ENCODE measurements at regions not wholly inside any gene's neighbourhood (a gene's known extent, or its start where the extent isn't known, plus 50 kb on each side); places are given as distances from the start of the nearest gene placed in this dataset.

DNA sequence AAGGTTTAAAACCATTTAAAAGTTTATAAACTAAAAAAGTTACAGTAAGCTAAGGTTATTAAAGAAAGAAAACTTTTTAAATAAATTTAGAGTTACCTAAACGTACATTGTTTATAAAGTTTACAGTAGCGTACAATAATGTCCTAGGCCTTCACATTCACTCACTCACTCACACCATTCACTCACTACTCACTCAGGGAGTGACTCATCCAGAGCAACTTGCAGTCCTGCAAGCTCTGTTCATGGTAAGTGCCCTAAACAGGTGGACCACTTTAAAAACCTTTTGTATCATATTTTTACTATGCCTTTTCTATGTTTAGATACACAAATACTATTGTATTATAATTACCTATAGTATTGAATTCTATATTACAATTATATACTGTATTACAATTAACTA lies 190.8 kb upstream of the RASA1 start:
- Histone ChIP-seq H3K36me3 (ENCODE audit: insufficient read depth) (no peaks in the 10 kb centered on the region), H3K4me2 (no peak overlapping the region), H3K4me1 (ENCODE audit: insufficient read depth) (no peaks in the 10 kb centered on the region), H3K4me3 (no peak overlapping the region), H4K20me1 (replicated peaks; ENCODE audit: insufficient read depth) (no peaks in the 10 kb centered on the region), H3F3A (replicated peaks; ENCODE audit: low read depth) (no peaks in the 10 kb centered on the region), H3K27me3 (ENCODE audit: insufficient read depth) (no peaks in the 10 kb centered on the region), H3K27ac (ENCODE audit: low read depth) (no peak overlapping the region), H3K79me2 (replicated peaks; ENCODE audit: insufficient read depth) (no peaks in the 10 kb centered on the region), H2AFZ (no peak overlapping the region), H3K9me2 (ENCODE audit: insufficient read depth) (0 out of 2 replicates have a peak, but pooled peaks cover 4% of the 10 kb centered on the region)
- Mint-ChIP-seq H3K4me1 (no peaks in the 10 kb centered on the region), H3K4me3 (no peak overlapping the region), H3K36me3 (ENCODE audit: low read depth) (no peaks in the 10 kb centered on the region), H3K27ac (no peak overlapping the region), H3K9me3 (no peaks in the 10 kb centered on the region), H3K27me3 (ENCODE audit: insufficient read depth, low read depth, poor library complexity) (no peaks in the 10 kb centered on the region)
- DNase-seq (ENCODE audit: low spot score) (no peak), ATAC-seq (no peak)
- TF ChIP-seq, protein P1, sequence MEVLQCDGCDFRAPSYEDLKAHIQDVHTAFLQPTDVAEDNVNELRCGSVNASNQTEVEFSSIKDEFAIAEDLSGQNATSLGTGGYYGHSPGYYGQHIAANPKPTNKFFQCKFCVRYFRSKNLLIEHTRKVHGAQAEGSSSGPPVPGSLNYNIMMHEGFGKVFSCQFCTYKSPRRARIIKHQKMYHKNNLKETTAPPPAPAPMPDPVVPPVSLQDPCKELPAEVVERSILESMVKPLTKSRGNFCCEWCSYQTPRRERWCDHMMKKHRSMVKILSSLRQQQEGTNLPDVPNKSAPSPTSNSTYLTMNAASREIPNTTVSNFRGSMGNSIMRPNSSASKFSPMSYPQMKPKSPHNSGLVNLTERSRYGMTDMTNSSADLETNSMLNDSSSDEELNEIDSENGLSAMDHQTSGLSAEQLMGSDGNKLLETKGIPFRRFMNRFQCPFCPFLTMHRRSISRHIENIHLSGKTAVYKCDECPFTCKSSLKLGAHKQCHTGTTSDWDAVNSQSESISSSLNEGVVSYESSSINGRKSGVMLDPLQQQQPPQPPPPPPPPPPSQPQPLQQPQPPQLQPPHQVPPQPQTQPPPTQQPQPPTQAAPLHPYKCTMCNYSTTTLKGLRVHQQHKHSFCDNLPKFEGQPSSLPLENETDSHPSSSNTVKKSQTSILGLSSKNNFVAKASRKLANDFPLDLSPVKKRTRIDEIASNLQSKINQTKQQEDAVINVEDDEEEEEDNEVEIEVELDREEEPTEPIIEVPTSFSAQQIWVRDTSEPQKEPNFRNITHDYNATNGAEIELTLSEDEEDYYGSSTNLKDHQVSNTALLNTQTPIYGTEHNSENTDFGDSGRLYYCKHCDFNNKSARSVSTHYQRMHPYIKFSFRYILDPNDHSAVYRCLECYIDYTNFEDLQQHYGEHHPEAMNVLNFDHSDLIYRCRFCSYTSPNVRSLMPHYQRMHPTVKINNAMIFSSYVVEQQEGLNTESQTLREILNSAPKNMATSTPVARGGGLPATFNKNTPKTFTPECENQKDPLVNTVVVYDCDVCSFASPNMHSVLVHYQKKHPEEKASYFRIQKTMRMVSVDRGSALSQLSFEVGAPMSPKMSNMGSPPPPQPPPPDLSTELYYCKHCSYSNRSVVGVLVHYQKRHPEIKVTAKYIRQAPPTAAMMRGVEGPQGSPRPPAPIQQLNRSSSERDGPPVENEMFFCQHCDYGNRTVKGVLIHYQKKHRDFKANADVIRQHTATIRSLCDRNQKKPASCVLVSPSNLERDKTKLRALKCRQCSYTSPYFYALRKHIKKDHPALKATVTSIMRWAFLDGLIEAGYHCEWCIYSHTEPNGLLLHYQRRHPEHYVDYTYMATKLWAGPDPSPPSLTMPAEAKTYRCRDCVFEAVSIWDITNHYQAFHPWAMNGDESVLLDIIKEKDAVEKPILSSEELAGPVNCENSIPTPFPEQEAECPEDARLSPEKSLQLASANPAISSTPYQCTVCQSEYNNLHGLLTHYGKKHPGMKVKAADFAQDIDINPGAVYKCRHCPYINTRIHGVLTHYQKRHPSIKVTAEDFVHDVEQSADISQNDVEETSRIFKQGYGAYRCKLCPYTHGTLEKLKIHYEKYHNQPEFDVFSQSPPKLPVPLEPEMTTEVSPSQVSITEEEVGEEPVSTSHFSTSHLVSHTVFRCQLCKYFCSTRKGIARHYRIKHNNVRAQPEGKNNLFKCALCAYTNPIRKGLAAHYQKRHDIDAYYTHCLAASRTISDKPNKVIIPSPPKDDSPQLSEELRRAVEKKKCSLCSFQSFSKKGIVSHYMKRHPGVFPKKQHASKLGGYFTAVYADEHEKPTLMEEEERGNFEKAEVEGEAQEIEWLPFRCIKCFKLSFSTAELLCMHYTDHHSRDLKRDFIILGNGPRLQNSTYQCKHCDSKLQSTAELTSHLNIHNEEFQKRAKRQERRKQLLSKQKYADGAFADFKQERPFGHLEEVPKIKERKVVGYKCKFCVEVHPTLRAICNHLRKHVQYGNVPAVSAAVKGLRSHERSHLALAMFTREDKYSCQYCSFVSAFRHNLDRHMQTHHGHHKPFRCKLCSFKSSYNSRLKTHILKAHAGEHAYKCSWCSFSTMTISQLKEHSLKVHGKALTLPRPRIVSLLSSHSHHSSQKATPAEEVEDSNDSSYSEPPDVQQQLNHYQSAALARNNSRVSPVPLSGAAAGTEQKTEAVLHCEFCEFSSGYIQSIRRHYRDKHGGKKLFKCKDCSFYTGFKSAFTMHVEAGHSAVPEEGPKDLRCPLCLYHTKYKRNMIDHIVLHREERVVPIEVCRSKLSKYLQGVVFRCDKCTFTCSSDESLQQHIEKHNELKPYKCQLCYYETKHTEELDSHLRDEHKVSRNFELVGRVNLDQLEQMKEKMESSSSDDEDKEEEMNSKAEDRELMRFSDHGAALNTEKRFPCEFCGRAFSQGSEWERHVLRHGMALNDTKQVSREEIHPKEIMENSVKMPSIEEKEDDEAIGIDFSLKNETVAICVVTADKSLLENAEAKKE (CRISPR knock-in tag; IDR thresholded peaks at IDR 0.05) = no peak

DNA sequence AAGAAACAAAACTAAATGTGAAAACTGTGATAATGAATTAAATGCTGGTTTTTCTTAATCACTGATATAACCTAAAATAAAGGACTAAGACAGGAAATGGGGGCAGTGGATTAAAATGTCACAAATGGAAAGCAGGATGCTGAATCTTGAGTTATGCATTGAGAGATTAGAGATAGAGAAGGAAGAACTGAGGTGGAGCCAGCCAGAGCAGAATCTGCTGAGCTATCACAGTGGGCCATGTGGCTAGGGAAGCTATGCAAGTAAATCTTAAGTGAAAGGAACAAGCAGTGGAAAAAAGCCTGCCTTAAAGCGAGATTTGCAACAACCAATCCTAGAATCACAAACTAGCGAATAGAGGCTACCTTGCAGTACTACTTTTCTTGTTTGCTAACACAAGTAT lies 188.5 kb upstream of the RASA1 start:
- Histone ChIP-seq H3F3A (replicated peaks; ENCODE audit: low read depth) (no peaks in the 10 kb centered on the region), H3K79me2 (replicated peaks; ENCODE audit: insufficient read depth) (no peaks in the 10 kb centered on the region), H2AFZ (no peak overlapping the region; the same call in 1 of the 2 replicates), H3K4me2 (no peak overlapping the region), H3K27me3 (ENCODE audit: insufficient read depth) (no peaks in the 10 kb centered on the region), H3K4me1 (ENCODE audit: insufficient read depth) (no peaks in the 10 kb centered on the region), H3K9me2 (ENCODE audit: insufficient read depth) (0 out of 2 replicates have a peak, but pooled peaks cover 4% of the 10 kb centered on the region), H4K20me1 (replicated peaks; ENCODE audit: insufficient read depth) (no peaks in the 10 kb centered on the region), H3K4me3 (no peak overlapping the region), H3K27ac (ENCODE audit: low read depth) (no peak overlapping the region), H3K36me3 (ENCODE audit: insufficient read depth) (no peaks in the 10 kb centered on the region; the same call in 1 of the 2 replicates)
- DNase-seq (ENCODE audit: low spot score) = no peak
- Mint-ChIP-seq H3K4me3 (no peak overlapping the region), H3K9me3 (peaks cover 9% of the 10 kb centered on the region), H3K4me1 (no peaks in the 10 kb centered on the region), H3K36me3 (ENCODE audit: low read depth) (peaks cover 5% of the 10 kb centered on the region; the same call in 1 of the 3 replicates), H3K27me3 (ENCODE audit: insufficient read depth, low read depth, poor library complexity) (no peaks in the 10 kb centered on the region), H3K27ac (no peak overlapping the region)
- TF ChIP-seq, protein P2, sequence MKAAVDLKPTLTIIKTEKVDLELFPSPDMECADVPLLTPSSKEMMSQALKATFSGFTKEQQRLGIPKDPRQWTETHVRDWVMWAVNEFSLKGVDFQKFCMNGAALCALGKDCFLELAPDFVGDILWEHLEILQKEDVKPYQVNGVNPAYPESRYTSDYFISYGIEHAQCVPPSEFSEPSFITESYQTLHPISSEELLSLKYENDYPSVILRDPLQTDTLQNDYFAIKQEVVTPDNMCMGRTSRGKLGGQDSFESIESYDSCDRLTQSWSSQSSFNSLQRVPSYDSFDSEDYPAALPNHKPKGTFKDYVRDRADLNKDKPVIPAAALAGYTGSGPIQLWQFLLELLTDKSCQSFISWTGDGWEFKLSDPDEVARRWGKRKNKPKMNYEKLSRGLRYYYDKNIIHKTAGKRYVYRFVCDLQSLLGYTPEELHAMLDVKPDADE (IDR thresholded peaks at IDR 0.05) = no peak
- TF ChIP-seq ZNF331 (CRISPR knock-in tag; IDR thresholded peaks at IDR 0.05; ENCODE audit: low read depth) = no peak
- no peak for TF ChIP-seq EZH2 (IDR thresholded peaks at IDR 0.05; ENCODE audit: low read depth, unreplicated experiment)
- no peak for TF ChIP-seq JUNB (IDR thresholded peaks at IDR 0.05; ENCODE audit: unreplicated experiment)
- no peak for TF ChIP-seq ZNF114 (CRISPR knock-in tag; IDR thresholded peaks at IDR 0.05)
- TF ChIP-seq EZH2phosphoT487 (IDR thresholded peaks at IDR 0.05; ENCODE audit: unreplicated experiment) = no peak
- TF ChIP-seq NANOG (IDR thresholded peaks at IDR 0.05; ENCODE audit: borderline replicate concordance) = no peak
- TF ChIP-seq, protein P3, sequence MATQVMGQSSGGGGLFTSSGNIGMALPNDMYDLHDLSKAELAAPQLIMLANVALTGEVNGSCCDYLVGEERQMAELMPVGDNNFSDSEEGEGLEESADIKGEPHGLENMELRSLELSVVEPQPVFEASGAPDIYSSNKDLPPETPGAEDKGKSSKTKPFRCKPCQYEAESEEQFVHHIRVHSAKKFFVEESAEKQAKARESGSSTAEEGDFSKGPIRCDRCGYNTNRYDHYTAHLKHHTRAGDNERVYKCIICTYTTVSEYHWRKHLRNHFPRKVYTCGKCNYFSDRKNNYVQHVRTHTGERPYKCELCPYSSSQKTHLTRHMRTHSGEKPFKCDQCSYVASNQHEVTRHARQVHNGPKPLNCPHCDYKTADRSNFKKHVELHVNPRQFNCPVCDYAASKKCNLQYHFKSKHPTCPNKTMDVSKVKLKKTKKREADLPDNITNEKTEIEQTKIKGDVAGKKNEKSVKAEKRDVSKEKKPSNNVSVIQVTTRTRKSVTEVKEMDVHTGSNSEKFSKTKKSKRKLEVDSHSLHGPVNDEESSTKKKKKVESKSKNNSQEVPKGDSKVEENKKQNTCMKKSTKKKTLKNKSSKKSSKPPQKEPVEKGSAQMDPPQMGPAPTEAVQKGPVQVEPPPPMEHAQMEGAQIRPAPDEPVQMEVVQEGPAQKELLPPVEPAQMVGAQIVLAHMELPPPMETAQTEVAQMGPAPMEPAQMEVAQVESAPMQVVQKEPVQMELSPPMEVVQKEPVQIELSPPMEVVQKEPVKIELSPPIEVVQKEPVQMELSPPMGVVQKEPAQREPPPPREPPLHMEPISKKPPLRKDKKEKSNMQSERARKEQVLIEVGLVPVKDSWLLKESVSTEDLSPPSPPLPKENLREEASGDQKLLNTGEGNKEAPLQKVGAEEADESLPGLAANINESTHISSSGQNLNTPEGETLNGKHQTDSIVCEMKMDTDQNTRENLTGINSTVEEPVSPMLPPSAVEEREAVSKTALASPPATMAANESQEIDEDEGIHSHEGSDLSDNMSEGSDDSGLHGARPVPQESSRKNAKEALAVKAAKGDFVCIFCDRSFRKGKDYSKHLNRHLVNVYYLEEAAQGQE (IDR thresholded peaks at IDR 0.05; ENCODE audit: unreplicated experiment) = no peak
- TF ChIP-seq STAT1 (IDR thresholded peaks at IDR 0.05; ENCODE audit: unreplicated experiment) = no peak
- ATAC-seq = no peak

All from GM23338 (cell line).